GM21576 (cell line): ENCODE measurements at regions not wholly inside any gene's neighbourhood (a gene's known extent, or its start where the extent isn't known, plus 50 kb on each side); places are given as distances from the start of the nearest gene placed in this dataset.
"Not testable (repeated sequence)": the region's sequence is repeated elsewhere in the genome, so short reads cannot be mapped to it uniquely, and the experiment has no call there.

Source experiments
- ATAC-seq: cut with Tn5 transposase; IDR thresholded peaks from one replicate; pipeline ENCODE4 v1.9.1; 2021; ENCODE audit warnings: mild to moderate bottlenecking, moderate library complexity; ENCODE audit not compliant: unreplicated experiment

DNA sequence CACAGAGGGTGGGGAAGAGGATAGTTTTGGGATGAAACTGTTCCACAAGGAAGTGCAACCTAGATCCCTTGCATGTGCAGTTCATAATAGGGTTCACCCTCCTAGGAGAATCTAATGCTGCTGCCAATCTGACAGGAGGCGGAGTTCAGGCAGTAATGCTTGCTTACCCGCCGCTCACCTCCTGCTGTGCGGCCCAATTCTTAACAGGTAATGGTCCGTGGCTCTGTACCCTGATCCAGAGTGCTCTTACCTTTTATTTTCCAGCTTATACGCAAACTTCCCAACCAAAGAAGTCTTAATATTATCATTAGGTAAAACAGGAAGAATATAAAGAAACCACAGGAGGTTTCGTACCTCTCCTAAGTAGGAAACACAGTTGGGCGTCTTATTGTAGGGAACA lies 82.7 kb upstream of the CD302 start:
- no peak for ATAC-seq

DNA sequence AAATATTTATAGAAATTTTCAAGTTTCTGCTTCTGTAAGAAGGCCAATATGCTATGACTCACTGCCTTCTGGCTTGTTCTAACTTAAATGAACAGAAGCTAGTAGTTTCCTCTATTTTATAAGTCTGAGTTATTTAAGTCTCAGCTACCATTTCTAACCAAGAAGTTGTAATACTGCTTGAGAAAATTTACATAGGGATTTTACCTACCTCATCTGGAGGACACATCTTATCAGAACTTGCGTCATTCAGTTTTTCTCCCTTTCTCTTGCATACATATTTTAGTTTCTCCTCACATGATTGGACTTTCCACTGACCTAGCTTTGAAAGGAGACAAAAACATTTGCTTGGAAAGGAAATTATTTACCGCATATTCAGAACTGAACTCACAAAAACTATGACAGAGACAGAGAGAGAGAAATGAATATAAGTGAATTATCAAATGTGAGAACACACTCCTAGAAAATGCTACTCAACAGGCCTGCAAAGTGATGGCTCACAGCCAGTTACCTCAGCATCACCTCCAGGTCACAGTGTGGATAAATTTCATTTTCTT lies 81.1 kb upstream of the CD302 start:
- peak; percentile 88 for ATAC-seq

DNA sequence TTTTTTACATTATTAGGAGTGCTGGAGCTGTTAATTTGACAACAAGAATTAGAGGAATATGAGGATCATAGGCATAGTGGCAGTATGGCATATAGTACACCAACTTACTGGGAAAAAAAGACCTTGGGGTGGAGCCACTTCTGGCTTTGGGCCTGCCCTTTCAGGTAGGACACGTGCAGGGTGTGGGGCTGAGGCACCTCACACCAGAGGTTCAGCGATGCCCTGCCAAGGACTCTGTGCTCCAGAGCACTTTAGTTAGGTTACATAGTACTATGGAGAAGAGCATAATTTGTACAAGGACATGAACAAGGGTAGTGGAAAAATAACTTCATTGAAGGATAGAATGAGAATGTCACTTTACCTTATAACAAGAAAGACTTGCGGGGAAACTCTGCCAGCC lies 77.1 kb upstream of the CD302 start:
- ATAC-seq = no peak

DNA sequence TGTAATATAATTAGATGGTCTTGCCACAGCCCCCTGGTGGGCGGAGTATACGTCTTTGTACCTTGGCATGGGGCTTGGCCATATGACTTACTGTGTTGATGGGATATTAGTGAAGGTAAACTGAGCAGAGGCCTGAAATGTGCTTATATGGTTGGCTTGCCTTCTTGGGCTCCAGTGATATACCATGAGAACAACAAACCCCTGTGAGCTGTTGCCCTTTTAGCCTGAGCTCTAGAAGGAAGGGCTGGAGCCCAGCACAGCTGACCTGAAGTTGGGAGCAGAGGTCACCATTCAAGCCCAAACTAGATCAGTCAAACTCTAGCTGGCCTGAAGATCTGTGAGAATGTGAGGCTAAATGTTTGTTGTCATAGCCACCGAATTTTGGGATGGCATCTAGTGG lies 75.2 kb upstream of the CD302 start:
- no peak for ATAC-seq

DNA sequence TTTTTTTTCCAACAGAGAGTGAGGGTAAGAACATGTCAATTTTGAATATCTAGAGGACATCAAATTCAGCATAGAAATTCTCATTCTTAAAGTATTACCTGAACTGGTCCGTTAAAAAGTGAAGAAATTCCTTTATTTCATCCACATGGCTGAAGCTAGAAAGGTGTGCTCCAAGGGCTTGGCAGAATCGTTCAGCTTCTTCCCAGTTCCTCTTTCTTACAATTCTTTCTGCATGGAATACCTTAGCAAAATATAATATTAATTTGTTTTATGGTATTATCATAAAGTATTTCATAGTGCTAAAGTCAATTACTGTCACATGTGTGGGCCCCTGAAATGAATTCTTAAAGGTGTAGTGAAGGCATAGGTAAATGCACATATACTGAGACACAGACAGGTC lies 74.3 kb upstream of the CD302 start:
- ATAC-seq = no peak

DNA sequence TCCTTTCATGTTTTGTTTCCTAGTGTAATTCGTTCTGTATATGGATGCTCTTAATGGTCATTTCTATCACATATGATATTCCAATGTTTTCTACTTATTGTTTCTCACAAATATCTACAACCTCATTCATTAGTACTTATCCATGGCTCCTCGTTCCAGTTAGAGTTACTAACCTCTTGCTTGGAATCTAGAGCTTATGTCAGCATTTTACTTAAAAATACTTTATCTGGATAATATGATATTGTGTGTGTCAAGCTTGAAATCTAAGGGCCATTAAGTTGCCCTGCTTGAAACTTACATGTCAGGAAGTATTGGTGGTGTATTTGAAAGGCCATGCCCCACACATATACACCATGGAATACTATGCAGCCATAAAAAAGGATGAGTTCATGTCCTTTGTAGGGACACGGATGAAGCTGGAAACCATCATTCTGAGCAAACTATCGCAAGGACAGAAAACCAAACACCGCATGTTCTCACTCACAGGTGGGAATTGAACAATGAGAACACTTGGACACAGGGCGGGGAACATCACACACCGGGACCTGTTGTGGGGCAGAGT lies 70.7 kb upstream of the CD302 start:
- not testable (repeated sequence) for ATAC-seq

DNA sequence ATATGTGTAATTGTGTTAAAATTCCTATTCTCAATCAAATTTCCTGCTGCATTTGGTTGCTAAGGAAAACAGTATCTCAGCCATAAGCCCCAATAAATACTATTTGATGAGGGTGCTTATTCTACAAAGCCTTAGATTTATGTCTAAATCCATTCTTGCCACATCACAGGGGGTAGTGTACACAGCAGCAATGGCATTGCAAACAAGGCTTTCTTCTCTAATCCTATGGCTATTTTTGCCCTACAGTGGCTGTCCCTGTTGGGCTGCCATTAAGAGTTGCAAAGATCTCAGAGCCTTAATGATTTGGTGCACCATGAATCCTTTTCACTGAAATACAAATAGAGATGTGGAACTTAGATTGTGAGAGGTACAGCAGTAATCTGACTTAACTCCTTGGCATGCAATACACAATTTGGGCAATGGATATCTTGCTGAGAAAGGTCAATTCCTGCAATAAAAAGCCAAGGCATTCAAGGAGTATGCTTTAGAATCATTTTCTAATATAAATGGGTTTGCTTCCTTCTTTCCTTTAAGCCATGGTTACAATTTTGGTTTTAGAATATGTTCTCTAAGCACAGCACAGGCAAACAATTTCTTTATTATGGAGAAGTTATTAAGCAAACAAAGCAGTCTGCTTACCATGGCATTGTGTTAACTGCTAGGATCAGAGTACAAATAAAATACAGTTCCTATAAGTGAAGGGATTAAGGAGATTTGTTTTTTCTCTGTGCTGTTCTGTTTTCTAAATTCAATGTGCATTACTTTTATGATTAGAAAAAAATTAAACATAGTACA lies 69.8 kb upstream of the CD302 start:
- ATAC-seq = no peak

DNA sequence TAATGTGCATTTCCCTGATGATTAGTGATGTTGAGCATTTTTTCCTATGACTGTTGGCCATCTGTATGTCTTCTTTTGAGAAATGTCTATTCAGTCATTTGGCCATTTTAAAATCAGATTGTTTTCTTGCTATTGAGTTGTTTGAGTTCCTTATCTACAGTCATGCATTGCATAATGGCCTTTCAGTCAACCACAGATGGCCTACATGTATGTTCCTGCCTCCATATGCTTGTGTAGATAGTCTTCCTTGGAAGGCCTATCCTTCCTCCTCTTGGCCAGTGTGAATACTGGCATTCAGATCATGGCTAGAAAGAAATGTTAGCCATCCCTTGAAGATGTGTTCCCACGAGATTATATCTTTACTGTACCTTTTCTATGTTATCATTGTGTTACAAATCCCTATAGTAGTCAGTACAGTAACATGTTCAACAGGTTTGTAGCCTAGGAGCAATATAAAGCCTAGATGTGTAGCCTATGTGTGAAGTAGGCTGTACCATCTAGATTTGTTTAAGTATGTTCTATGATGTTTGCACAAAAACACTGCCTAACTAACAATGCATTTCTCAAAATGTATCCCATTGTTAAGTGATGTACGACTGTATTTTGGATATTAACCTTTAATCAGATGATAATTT lies 65.6 kb upstream of the CD302 start:
- no peak for ATAC-seq

DNA sequence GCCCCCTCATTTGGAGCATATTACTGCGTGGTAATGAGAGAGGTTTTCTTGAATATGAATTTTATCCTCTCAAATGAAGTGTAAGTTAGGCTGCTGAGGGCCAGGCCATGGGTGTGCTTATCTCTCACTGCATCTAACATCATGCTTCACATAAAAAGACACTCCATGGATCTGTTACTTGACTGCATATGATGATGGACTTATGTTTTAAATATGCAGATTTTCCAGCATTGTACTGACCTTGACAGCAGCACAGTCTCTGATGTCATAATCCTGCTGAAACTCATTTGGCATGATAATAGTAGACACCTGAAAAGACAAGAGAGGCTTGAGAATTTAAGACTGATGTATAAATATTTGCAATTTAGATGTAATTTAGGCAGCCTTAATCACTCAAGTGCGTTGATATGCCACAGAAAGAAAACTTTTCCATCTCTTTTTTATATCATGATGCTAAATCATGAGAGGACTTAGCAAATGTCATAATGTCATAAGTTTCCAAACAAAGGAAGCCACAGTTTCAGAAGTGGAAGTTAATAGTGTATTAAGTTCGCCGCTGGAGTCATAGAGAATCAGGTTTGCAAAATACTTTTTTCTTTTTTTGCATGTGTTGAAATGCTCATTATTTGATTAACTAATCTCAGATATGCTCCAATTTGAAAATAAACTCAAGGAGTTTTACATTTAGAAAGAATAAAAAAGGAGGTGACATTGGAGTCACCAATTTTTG lies 62.7 kb upstream of the CD302 start:
- ATAC-seq = no peak

DNA sequence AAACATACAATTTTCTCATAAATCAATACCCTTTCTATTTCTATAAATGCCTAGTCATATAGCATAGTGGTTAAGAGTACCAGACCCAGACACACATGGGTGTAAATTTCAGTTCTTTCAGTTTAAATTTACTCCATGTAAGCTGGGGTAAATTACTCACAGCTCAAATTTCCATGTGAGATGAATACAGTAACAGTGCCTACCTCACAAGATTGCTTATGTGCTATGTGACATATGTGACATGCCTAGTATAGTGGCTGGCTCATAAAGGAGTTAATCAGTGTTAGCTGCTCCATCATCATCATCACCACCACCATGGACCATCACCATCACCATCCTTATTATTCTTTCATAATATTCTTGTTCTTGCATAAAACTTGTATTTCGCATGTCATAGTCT lies 61.6 kb upstream of the CD302 start:
- ATAC-seq = no peak

DNA sequence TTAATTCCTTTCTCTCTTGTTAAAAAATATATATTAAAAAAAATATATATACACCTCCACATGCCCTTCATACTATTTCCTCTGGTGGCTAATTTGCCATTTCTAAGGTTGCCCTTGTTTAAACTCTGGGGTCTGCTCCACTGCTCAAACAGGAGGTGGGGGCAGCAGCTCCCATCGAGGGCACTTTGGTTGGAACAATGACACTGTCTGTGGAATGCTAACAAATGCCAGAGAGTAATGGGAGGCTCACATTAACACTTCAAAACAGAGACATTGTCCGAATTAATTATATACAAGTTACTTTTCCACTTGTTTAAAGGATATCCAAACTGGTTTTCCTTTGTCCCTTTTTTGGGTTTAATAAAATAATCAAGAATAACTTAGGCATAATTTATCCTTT lies 58.8 kb upstream of the CD302 start:
- ATAC-seq = no peak

DNA sequence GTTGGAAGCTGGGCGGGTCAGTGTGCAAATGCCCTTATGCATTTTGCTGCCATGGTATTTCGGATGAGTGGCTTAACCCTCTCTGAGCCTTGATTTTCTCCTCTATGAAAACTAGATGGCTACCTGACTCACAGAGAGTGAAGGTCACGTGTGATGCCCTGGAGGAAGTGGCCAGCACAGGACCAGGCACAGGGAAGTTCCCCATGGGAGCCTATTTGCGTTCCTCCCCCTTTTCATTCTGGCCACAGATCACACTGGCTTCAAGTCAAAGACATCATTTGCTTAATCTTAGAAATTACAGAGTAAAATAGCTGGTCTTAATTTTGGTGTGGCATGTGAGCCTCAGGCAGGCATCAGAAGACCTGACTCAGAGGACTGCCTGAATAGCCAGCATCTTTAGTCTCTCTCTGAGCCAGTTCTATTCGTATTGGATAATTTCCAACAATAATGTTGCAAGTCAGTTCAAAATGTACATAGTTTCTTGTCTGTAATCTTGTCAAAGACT lies 57.6 kb upstream of the CD302 start:
- ATAC-seq = no peak

DNA sequence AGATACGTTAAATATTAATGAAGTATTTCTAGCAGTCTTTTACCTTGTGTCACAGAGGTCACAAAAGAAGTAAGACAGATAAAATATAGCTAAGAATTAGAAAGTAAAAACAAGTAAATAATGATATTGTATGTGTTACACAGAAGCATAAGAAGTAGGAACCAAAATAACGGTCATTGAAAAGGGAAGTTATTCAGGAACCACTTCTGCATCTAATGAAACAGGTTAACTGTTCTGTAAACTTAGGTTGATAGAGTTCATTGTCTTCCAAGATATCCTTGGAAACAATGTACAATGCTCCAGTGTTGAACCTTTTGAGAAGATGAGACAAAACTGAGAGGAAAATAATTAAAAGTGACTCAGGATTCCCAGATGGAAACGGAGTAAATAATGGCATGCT lies 57.1 kb upstream of the CD302 start:
- ATAC-seq = no peak

DNA sequence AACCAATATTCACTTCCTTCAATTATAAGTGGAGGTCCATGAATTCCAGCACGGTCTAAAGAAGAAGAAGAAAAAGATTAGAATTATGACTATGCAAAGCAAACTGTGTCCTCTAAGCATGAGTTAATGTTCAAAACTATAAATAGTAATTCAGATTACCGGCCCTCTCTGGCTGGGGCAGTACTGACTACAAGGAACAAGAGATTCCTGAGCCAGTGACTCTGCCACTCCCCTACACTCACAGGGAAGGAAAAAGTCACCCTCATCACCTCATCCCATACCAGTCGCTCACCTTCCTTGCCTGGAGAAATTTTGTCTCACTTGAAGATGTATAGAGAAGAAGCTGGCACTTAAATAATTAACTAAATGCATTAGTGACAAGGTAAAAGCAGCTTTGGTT lies 56.5 kb upstream of the CD302 start:
- ATAC-seq = no peak

DNA sequence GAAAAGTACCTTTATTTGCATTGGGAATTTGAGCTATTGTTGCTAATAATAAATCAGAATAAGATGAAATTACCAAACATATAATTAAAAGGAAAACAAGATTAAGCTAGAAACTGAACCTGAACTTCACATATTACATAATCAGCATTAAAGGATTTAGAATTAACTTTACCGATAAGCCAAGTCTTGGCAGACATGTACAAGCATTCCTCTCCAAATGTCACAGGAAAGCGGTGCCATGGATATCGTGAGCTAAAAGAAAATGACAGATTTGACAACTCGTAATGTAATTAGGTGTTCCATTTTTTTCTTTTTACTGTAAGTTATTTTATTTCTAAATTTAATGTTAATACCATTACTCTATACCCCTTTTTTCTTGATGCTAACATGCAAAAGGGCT lies 55.1 kb upstream of the CD302 start:
- ATAC-seq = no peak

DNA sequence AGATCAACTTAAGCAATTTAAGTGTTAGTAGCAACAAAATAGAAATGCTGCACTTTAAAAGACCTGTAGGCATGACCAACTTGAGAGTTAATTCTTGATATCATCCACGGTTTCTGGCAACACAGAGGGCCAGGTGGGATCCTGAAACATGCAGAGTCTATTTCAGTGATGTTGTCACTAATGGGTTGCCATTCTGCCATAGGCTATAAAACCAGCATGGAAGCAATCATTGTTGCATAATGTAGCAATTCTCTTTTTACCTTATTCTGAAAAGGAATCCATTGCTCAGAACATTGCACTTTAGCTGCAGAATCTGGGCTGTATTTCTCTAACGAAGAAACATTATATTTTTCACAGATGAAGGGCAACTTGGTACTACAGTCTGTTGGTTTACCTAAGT lies 53.9 kb upstream of the CD302 start:
- no peak for ATAC-seq

DNA sequence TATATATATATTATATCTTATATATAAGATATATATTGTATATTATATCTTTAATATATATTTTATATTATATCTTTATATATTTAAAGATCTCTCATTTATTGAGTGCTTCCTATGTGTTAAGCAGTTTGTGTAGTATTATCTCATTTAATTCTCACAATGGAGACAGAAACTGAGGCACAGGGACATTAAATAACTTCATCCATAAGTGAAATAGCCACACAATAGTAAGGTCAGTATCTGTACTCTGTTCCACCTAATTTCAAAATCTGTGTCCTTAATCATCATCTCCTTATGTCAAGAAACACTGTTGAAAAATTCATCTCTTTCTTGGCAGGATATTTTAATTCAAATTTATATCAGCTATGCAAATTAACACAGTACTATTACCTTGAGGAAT lies 52.8 kb upstream of the CD302 start:
- no peak for ATAC-seq

DNA sequence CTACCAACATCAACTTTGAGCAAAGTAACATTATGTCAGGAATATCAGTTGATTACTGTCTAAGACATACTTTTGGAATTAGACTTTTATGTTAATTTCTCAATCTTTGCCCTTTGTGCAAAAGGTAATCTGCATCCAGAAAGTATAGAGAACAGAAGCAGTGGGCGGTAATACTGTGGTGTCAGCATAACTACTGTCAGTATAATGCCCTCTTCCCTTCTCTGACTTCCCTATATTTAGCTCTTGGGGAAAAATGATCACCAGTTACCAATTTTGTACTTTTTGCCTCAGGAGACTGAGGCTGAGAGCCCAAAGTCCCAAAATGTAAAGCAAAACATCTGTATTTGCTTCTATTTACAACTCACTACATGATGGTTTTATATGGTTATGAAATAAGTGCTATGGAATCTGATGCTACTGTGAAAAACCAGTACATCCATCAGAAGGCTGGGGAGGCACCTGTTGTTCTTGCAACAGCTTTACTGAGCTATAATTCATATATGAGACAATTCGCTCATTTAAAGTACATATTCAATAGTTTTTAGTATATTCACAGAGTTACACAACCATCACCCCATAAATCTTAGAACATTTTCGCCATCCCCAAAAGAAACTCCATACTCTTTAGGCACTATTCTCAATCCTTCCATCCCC lies 51.3 kb upstream of the CD302 start:
- no peak for ATAC-seq
